NT2/D1 (cell line): ENCODE measurements at regions not wholly inside any gene's neighbourhood (a gene's known extent, or its start where the extent isn't known, plus 50 kb on each side); places are given as distances from the start of the nearest gene placed in this dataset.

ENCODE experiments used
- DNase-seq: peaks from one replicate; pipeline ENCODE4 v3.0.0-alpha.2; 2011; ENCODE audit warnings: low read depth, low spot score
- H3K27me3 ChIP-seq: 2 replicates; pipeline ENCODE4 v1.6.0; 2011; ENCODE audit warnings: mild to moderate bottlenecking; ENCODE audit not compliant: insufficient read length, insufficient read depth
- H3K36me3 ChIP-seq: 2 replicates; pipeline ENCODE4 v1.6.1; 2011; ENCODE audit warnings: mild to moderate bottlenecking, low read length, mixed read lengths; ENCODE audit not compliant: insufficient read depth, insufficient read length
- H3K4me1 ChIP-seq: 2 replicates; pipeline ENCODE4 v1.5.1; 2011; ENCODE audit not compliant: insufficient read depth, insufficient read length
- H3K4me3 ChIP-seq: 2 replicates; pipeline ENCODE4 v1.5.1; 2011; ENCODE audit warnings: low read depth; ENCODE audit not compliant: insufficient read length
- H3K9ac ChIP-seq: 2 replicates; pipeline ENCODE4 v1.6.0; 2011; ENCODE audit warnings: low read depth; ENCODE audit not compliant: insufficient read length
- H3K9me3 ChIP-seq: 2 replicates; pipeline ENCODE4 v1.5.1; 2011; ENCODE audit warnings: mild to moderate bottlenecking, low read length; ENCODE audit not compliant: insufficient read depth
- SUZ12 ChIP-seq: IDR thresholded peaks from 2 replicates; pipeline ENCODE4 v1.6.1; 2011; ENCODE audit not compliant: insufficient read length, insufficient read depth; ENCODE audit errors: extremely low read depth
- YY1 ChIP-seq: IDR thresholded peaks from 2 replicates; pipeline ENCODE4 v1.6.1; 2011; ENCODE audit not compliant: insufficient read length, insufficient read depth
- ZNF274 ChIP-seq: IDR thresholded peaks from 2 replicates; pipeline ENCODE4 v1.6.1; 2011; ENCODE audit warnings: mild to moderate bottlenecking, low read depth, low read length

DNA sequence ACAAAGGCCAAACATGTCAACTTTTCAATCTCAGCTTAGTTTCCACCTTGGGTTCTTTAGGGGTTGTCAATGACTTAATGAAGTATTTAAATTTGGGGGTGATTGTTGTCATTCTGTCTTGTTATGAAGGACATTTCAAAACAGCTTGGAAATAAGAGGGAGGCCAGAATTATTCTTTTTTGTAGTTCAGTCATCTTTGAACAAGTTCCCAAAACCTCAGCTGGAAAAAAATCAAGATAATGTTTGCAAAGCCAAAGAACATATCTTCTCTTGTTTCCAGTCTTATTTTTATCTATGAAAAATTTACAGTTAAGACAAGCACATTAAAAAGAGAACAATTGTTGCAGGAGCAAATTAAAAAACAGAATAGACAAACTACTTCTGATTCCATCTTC, 612.8 kb downstream of the INSC start:
- Histone ChIP-seq H3K4me1 (no peaks in the 10 kb centered on the region), H3K9ac (no peak overlapping the region), H3K9me3 (no peaks in the 10 kb centered on the region), H3K27me3 (no peaks in the 10 kb centered on the region), H3K36me3 (no peaks in the 10 kb centered on the region), H3K4me3 (no peak overlapping the region)
- no peak for DNase-seq
- TF ChIP-seq YY1, result no peak
- TF ChIP-seq SUZ12, result no peak
- no peak for TF ChIP-seq ZNF274

DNA sequence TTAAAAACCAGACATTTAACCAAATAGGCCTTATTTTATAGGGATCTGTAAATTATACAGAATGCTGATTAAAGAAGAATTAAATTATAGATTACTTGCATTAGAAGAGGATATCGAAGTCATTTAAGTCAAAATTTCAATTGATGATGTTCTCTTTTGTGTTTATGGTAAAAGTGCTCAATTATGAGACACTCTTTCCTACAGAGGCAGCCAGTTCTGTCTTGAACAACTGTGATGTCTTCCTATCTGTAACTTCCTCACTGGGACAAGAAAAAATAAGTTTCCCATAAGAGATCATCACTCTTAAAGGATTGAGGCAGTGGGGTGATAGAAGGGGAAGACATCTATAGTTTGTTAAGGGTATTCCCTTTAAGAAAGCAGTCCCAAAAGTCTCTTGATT, 613.5 kb downstream of the INSC start:
- no peaks in the 10 kb centered on the region for H3K9me3 ChIP-seq
- no peaks in the 10 kb centered on the region for H3K4me1 ChIP-seq
- TF ChIP-seq ZNF274, result no peak
- no peak for TF ChIP-seq SUZ12
- TF ChIP-seq YY1, result no peak
- H3K36me3 ChIP-seq, result no peaks in the 10 kb centered on the region
- DNase-seq, result no peak
- H3K4me3 ChIP-seq, result no peak overlapping the region
- no peak overlapping the region for H3K9ac ChIP-seq
- no peaks in the 10 kb centered on the region for H3K27me3 ChIP-seq

DNA sequence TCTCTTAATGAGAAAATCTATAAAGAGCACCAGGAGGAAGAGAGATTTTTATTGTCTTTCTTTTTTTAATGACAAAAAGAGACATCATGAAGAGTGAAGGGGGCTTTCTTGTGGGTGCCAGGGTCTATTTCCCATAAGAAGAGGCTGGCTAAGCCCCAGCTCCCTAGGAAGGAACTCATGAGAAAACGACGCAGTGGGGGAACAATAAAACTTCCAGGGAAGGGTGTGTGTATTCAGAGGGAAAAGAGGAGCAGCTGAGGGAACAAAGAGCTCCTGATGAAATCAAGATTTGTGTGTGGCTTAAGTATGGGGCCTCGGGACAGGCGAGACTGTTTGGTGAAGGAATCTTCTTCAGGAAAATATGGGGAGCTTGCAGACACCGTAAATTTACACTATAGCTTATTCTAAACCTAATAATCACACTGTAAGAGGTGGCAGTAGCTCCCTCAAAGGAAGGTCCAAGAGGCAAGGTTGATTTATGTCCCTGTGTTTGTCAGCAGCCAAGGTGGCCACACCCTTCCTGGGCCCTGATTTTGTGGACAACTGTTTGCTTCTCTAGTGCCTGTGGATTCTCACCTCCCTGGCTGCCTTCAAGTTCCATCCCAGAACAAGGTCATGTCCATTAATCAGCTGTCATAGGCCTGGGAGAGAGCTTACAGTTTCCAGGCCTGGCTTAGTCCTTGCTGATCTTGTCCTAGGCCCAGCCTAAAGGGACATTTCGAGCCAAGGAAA, 615.7 kb downstream of the INSC start:
- no peak for DNase-seq
- Histone ChIP-seq H3K36me3 (no peaks in the 10 kb centered on the region), H3K4me1 (no peaks in the 10 kb centered on the region), H3K4me3 (no peak overlapping the region), H3K9me3 (no peaks in the 10 kb centered on the region), H3K9ac (no peak overlapping the region), H3K27me3 (no peaks in the 10 kb centered on the region)
- TF ChIP-seq ZNF274, result no peak
- TF ChIP-seq YY1, result no peak
- TF ChIP-seq SUZ12, result no peak

DNA sequence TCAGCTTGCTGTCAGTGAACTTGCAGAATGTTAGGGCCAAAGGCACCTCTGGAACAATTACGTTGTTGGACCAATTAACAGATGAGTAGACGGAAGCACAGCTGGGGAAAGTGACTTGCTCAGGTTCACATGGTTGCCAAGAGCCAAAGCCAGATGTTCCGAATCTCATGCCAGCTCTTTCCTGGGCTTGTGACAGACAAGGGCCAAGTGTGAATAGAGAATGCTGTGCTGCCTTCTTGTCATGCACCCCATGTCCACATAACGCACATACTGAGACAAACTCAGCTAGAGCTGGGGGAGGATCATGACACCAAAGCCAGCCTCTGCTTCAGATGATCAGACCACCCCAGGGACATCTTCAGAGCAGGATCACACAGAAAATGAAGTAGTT, 616.3 kb downstream of the INSC start:
- H3K27me3 ChIP-seq, result no peaks in the 10 kb centered on the region
- H3K4me1 ChIP-seq, result no peaks in the 10 kb centered on the region
- no peak overlapping the region for H3K9ac ChIP-seq
- no peaks in the 10 kb centered on the region for H3K9me3 ChIP-seq
- no peak overlapping the region for H3K4me3 ChIP-seq
- no peaks in the 10 kb centered on the region for H3K36me3 ChIP-seq
- DNase-seq, result no peak
- TF ChIP-seq ZNF274 (no peak), YY1 (no peak), SUZ12 (no peak)

DNA sequence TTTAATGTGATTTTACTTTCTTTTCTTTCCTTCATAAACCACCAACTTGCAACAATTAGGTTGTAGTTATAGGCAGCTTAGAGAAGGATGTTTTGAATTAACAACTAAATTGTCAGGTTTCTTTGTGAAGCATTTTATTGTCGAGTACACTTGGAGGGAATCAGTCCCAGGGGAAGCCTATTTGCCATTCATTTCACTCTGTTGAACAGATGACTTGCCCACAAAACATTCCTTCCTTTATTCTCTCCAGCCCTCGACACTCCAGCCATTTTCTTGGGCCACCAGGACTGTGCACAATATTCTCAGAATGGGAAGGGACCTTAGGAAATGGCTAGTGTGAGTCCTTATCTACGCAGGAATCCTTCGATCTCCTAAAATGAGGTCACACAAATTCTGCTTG, 620.6 kb downstream of the SOX6 start:
- no peak overlapping the region for H3K9ac ChIP-seq

DNA sequence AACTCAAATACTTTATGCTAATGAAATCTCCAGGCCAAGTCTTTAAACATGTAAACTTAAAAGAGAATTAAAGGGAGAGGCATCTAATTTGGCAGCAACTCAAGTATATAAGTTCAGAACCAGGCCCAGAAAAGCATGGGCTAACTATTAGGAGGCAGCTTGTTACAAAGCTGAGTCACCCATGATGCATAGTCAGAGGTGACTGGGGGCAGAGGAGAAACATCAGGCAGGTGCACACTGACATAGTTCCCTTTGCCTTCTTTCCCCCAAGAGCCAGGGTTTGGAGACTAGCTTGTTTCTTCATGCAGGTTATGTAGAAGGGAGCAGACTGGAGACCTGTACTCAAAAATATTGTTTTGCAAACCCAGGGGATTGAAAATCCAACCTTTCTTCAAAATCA, 619.0 kb downstream of the SOX6 start:
- TF ChIP-seq SUZ12 (no peak), ZNF274 (no peak), YY1 (no peak)
- no peaks in the 10 kb centered on the region for H3K9me3 ChIP-seq
- H3K9ac ChIP-seq, result no peak overlapping the region
- H3K27me3 ChIP-seq, result no peaks in the 10 kb centered on the region
- no peak for DNase-seq
- H3K4me1 ChIP-seq, result no peaks in the 10 kb centered on the region
- no peaks in the 10 kb centered on the region for H3K36me3 ChIP-seq
- H3K4me3 ChIP-seq, result no peak overlapping the region

More for the DNA sequence above, 620.6 kb downstream of the SOX6 start:
- Histone ChIP-seq H3K4me3 (no peak overlapping the region), H3K9me3 (no peaks in the 10 kb centered on the region), H3K27me3 (no peaks in the 10 kb centered on the region), H3K4me1 (no peaks in the 10 kb centered on the region), H3K36me3 (no peaks in the 10 kb centered on the region)
- no peak for TF ChIP-seq YY1
- no peak for TF ChIP-seq ZNF274
- TF ChIP-seq SUZ12, result no peak
- DNase-seq, result no peak

DNA sequence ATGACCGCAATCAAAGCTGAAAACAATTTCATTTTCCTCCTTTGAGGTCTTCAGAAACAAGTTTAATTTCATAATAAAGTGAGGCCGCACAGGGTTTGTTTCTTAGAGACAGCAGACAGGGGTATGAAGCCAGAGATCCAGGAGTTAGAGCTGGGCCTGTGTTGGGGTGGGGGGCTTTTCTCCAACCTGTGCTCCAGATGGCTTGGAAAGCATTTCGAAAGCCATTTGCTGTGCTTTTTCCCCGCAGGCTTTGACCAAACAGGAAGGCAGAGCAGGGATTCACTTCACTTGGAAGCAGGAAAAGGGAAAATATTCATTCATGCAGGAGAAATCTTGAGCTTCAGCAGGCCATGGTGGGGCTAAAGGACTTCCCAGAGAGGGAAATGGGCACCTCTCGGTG, 617.4 kb downstream of the SOX6 start:
- TF ChIP-seq SUZ12, result no peak
- no peak for TF ChIP-seq YY1
- no peak for TF ChIP-seq ZNF274
- Histone ChIP-seq H3K4me3 (no peak overlapping the region), H3K9ac (no peak overlapping the region)

More for the DNA sequence above, 617.4 kb downstream of the SOX6 start:
- no peaks in the 10 kb centered on the region for H3K27me3 ChIP-seq
- no peaks in the 10 kb centered on the region for H3K36me3 ChIP-seq
- H3K9me3 ChIP-seq, result no peaks in the 10 kb centered on the region
- no peaks in the 10 kb centered on the region for H3K4me1 ChIP-seq
- no peak for DNase-seq
